Body of pancreas (tissue), 4 donors: ENCODE measurements at regions not wholly inside any gene's neighbourhood (a gene's known extent, or its start where the extent isn't known, plus 50 kb on each side); places are given as distances from the start of the nearest gene placed in this dataset.

Experiments
- POLR2A ChIP-seq, 3 donors: fragments of 450-650 bp; IDR thresholded peaks; one replicate each; pipeline ENCODE4 v1.6.1; 2016; ENCODE audit warnings: antibody characterized with exemption in 3 of 3, mild to moderate bottlenecking in 2 of 3
- TF ChIP-seq, protein P1 (sequence below), 7 experiments: fragments of 450-650 bp in 4 of 7; fragments of 200-600 bp in 3 of 7; sonication (generic) in 3 of 7; IDR thresholded peaks; one replicate each; pipeline ENCODE4 v1.5.1; 2016 to 2019; ENCODE audit warnings: antibody characterized with exemption in 7 of 7

DNA sequence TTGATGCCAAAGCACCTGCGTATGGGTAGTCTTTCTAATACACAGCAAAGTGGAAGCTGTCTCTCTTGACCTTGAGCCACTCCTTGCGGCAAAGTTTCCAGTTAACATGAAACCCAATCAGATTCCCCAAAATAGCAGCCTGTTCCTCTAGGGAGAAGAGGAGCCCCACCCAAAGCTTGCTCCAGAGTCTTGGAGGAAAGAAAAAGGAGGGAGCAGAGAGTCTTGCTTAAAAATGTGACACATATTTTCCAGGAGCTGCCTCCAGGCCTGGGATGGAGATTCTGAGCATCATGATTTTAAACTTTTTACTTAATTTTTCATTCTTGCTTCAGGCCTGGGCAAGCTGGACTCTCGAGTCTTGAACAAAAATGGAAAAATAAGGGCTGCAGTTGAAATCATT, 223.5 kb upstream of the TNC start:
- TF ChIP-seq, protein P1, sequence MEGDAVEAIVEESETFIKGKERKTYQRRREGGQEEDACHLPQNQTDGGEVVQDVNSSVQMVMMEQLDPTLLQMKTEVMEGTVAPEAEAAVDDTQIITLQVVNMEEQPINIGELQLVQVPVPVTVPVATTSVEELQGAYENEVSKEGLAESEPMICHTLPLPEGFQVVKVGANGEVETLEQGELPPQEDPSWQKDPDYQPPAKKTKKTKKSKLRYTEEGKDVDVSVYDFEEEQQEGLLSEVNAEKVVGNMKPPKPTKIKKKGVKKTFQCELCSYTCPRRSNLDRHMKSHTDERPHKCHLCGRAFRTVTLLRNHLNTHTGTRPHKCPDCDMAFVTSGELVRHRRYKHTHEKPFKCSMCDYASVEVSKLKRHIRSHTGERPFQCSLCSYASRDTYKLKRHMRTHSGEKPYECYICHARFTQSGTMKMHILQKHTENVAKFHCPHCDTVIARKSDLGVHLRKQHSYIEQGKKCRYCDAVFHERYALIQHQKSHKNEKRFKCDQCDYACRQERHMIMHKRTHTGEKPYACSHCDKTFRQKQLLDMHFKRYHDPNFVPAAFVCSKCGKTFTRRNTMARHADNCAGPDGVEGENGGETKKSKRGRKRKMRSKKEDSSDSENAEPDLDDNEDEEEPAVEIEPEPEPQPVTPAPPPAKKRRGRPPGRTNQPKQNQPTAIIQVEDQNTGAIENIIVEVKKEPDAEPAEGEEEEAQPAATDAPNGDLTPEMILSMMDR (IDR thresholded peaks at IDR 0.05): no peak
- no peak for TF ChIP-seq POLR2A (IDR thresholded peaks at IDR 0.05)
